Ramos (cell line): ENCODE measurements at regions not wholly inside any gene's neighbourhood (a gene's known extent, or its start where the extent isn't known, plus 50 kb on each side); places are given as distances from the start of the nearest gene placed in this dataset.

Source experiments
- in situ Hi-C: fragments of 300-500 bp; cut with MboI; formaldehyde crosslinking; loops from one replicate; pipeline ENCODE4 v1.14.3; 2022; ENCODE audit warnings: low sequenced_read_pairs; ENCODE audit not compliant: unreplicated experiment

GRCh38 chr12:92197815-92198214 is 52.2 kb upstream of the BTG1 start:
- in situ Hi-C loops, result no loop called here

- in situ Hi-C loops, result no loop called here
Measured at GRCh38 chr12:92196368-92196767, 50.7 kb upstream of the BTG1 start.
